B cell (primary cell): ENCODE measurements at regions not wholly inside any gene's neighbourhood (a gene's known extent, or its start where the extent isn't known, plus 50 kb on each side); places are given as distances from the start of the nearest gene placed in this dataset.

Experiments
- ATAC-seq: fragments of 200-7000 bp; cut with Tn5 transposase; one replicate; pipeline ENCODE4 v1.10.0; 2021; ENCODE audit warnings: low read depth, mild to moderate bottlenecking, moderate number of reproducible peaks, moderate library complexity
- CTCF ChIA-PET: fragments of 350-600 bp; sonication (Branson Sonifier 250); formaldehyde crosslinking; loops from one replicate; lab custom pipeline; 2021; ENCODE audit warnings: antibody characterized with exemption, inconsistent platforms; lab: Charles Lee
- POLR2A ChIA-PET: fragments of 350-600 bp; sonication (Branson Sonifier 250); formaldehyde crosslinking; loops from one replicate; lab custom pipeline; 2021; ENCODE audit warnings: antibody characterized with exemption; lab: Charles Lee
- DNase-seq: peaks from one replicate; pipeline ENCODE4 v3.0.0; 2013
- H2AFZ ChIP-seq: 2 replicates; pipeline ENCODE4 v1.6.1; 2012; ENCODE audit warnings: mild to moderate bottlenecking, low read depth, low read length; ENCODE audit not compliant: insufficient read depth, poor library complexity, severe bottlenecking
- H3K27ac ChIP-seq, 2 donors: 1 replicate in 1 of 2; 2 replicates in 1 of 2; pipeline ENCODE4 v1.5.1; 2012 to 2013; ENCODE audit warnings: low read length in 2 of 2, mild to moderate bottlenecking in 2 of 2, moderate library complexity in 1 of 2
- H3K27me3 ChIP-seq, 4 experiments: fragments of 200-600 bp in 1 of 4; sonication (generic) in 1 of 4; replicated peaks in 1 of 4; 1 replicate in 2 of 4; 2 replicates in 2 of 4; pipeline versions ENCODE4 v1.6.1 to v1.7.0; 2013 to 2016; ENCODE audit warnings: low read length in 3 of 4, mild to moderate bottlenecking in 2 of 4, mixed read lengths in 1 of 4, moderate library complexity in 1 of 4; ENCODE audit not compliant: insufficient read depth in 4 of 4, control insufficient read depth in 3 of 4; ENCODE audit errors: control extremely low read depth in 1 of 4
- H3K36me3 ChIP-seq, 2 experiments: replicated peaks in 1 of 2; 1 replicate in 1 of 2; 2 replicates in 1 of 2; pipeline versions ENCODE4 v1.6.1 to v1.7.1; 2013; ENCODE audit warnings: low read length in 1 of 2; ENCODE audit not compliant: insufficient read depth in 2 of 2, control insufficient read depth in 1 of 2; ENCODE audit errors: control extremely low read depth in 1 of 2, extremely low read depth in 1 of 2
- H3K4me1 ChIP-seq, 2 donors: fragments of 200-600 bp in 1 of 2; sonication (generic) in 1 of 2; 1 replicate in 1 of 2; 2 replicates in 1 of 2; pipeline versions ENCODE4 v1.5.1 to v1.6.1; 2013 to 2017; ENCODE audit warnings: low read length in 2 of 2; ENCODE audit not compliant: control insufficient read depth in 2 of 2, insufficient read depth in 2 of 2
- H3K4me2 ChIP-seq: replicated peaks from 2 replicates; pipeline ENCODE3; 2012; ENCODE audit warnings: mild to moderate bottlenecking, low read depth, low read length; ENCODE audit not compliant: poor library complexity, severe bottlenecking
- H3K4me3 ChIP-seq, 5 experiments: fragments of 200-600 bp in 1 of 5; sonication (generic) in 1 of 5; 1 replicate in 3 of 5; 2 replicates in 2 of 5; pipeline versions ENCODE4 v1.5.1 to v1.7.0; 2011 to 2016; ENCODE audit warnings: low read length in 4 of 5, mild to moderate bottlenecking in 4 of 5, low read depth in 2 of 5, control low read depth in 1 of 5, moderate library complexity in 1 of 5; ENCODE audit not compliant: insufficient read depth in 1 of 5; ENCODE audit errors: control extremely low read depth in 1 of 5, extremely low read depth in 1 of 5
- H3K79me2 ChIP-seq: fragments of 200-600 bp; sonication (generic); one replicate; pipeline ENCODE4 v1.6.0; 2016; ENCODE audit warnings: low read length; ENCODE audit not compliant: control insufficient read depth, insufficient read depth
- H3K9ac ChIP-seq: fragments of 200-600 bp; sonication (generic); 2 replicates; pipeline ENCODE4 v1.6.1; 2017; ENCODE audit warnings: mild to moderate bottlenecking, low read length, moderate library complexity
- H3K9me3 ChIP-seq, 3 donors: one replicate each; pipeline versions ENCODE4 v1.6.1 to v1.7.1; 2013; ENCODE audit warnings: low read length in 2 of 3; ENCODE audit not compliant: control insufficient read depth in 2 of 3, insufficient read depth in 1 of 3; ENCODE audit errors: control extremely low read depth in 1 of 3
- H4K20me1 ChIP-seq: 2 replicates; pipeline ENCODE4 v1.6.0; 2012; ENCODE audit warnings: mild to moderate bottlenecking, low read length; ENCODE audit not compliant: insufficient read depth, control insufficient read depth, poor library complexity, severe bottlenecking
- H3K27ac Mint-ChIP-seq: one replicate; pipeline ENCODE4 v1.8.0; 2021; ENCODE audit warnings: mixed read lengths
- H3K27me3 Mint-ChIP-seq: one replicate; pipeline ENCODE4 v1.8.0; 2021; ENCODE audit warnings: mixed read lengths
- H3K4me1 Mint-ChIP-seq: one replicate; pipeline ENCODE4 v1.8.0; 2021; ENCODE audit warnings: mixed read lengths
- H3K4me3 Mint-ChIP-seq: one replicate; pipeline ENCODE4 v1.8.0; 2021; ENCODE audit warnings: mixed read lengths
- H3K9me3 Mint-ChIP-seq: one replicate; pipeline ENCODE4 v1.8.0; 2022; ENCODE audit warnings: mixed read lengths; ENCODE audit not compliant: insufficient read depth
- CTCF ChIP-seq: fragments of 200-600 bp; IDR thresholded peaks from one replicate; pipeline ENCODE4 v1.8.0; 2022; ENCODE audit warnings: antibody characterized with exemption, mild to moderate bottlenecking
- EZH2 ChIP-seq: IDR thresholded peaks from 2 replicates; pipeline ENCODE4 v1.6.1; 2012; ENCODE audit warnings: borderline replicate concordance, low read depth, mild to moderate bottlenecking, moderate library complexity, low read length; ENCODE audit not compliant: insufficient read depth, poor library complexity, severe bottlenecking
- WGBS: methylation state at CpG from one replicate; pipeline ENCODE4 v1.1.5; 2013; ENCODE audit warnings: missing lambda C conversion rate; ENCODE audit not compliant: insufficient coverage; 5-methylcytosine and 5-hydroxymethylcytosine counted together
- intact Hi-C: fragments of 100-400 bp; cut with micrococcal nuclease; formaldehyde crosslinking; loops from one replicate; pipeline ENCODE4 v1.10.0; 2022

GRCh38 chr7:10637991-10638390 is 335.7 kb upstream of the PHF14 start:
- no peak overlapping the region for H2AFZ ChIP-seq
- Mint-ChIP-seq H3K27ac (no peak overlapping the region), H3K4me1 (no peaks in the 10 kb centered on the region), H3K9me3 (no peaks in the 10 kb centered on the region), H3K27me3 (no peaks in the 10 kb centered on the region), H3K4me3 (no peak overlapping the region)
- no peaks in the 10 kb centered on the region for H3K4me1 ChIP-seq
- no peak overlapping the region for H3K27ac ChIP-seq
- no peak for ATAC-seq
- no peaks in the 10 kb centered on the region for H3K27me3 ChIP-seq
- no peak overlapping the region for H3K9ac ChIP-seq
- no peaks in the 10 kb centered on the region for H3K36me3 ChIP-seq
- no peak for TF ChIP-seq CTCF
- TF ChIP-seq EZH2 = no peak
- WGBS = 80% methylated on average over 1 of the region's 3 CpGs
- DNase-seq = no peak
- no peak overlapping the region for H3K4me2 ChIP-seq
- H3K4me3 ChIP-seq = no peak overlapping the region
- CTCF ChIA-PET = no interaction called here
- POLR2A ChIA-PET = no interaction called here
- intact Hi-C loops = no loop called here
- no peaks in the 10 kb centered on the region for H3K9me3 ChIP-seq
- H4K20me1 ChIP-seq = no peaks in the 10 kb centered on the region
- no peaks in the 10 kb centered on the region for H3K79me2 ChIP-seq

- no peak for DNase-seq
These were observed 330.1 kb upstream of the PHF14 start for GRCh38 chr7:10643545-10643944.

More at GRCh38 chr7:10643545-10643944, 330.1 kb upstream of the PHF14 start:
- Mint-ChIP-seq H3K9me3 (no peaks in the 10 kb centered on the region), H3K27me3 (no peaks in the 10 kb centered on the region), H3K4me1 (no peaks in the 10 kb centered on the region), H3K4me3 (no peak overlapping the region), H3K27ac (no peak overlapping the region)
- intact Hi-C loops = no loop called here
- no peaks in the 10 kb centered on the region for H3K9me3 ChIP-seq
- TF ChIP-seq EZH2 (no peak), CTCF (no peak)
- H4K20me1 ChIP-seq = no peaks in the 10 kb centered on the region
- H3K4me1 ChIP-seq = no peaks in the 10 kb centered on the region
- no peak for ATAC-seq
- no peaks in the 10 kb centered on the region for H3K36me3 ChIP-seq
- CTCF ChIA-PET = no interaction called here
- no peaks in the 10 kb centered on the region for H3K27me3 ChIP-seq
- POLR2A ChIA-PET = no interaction called here
- no peaks in the 10 kb centered on the region for H3K79me2 ChIP-seq
- no peak overlapping the region for H3K27ac ChIP-seq
- WGBS = 51% methylated on average over 2 of the region's 2 CpGs
- no peak overlapping the region for H3K4me3 ChIP-seq
- H2AFZ ChIP-seq = no peak overlapping the region
- H3K4me2 ChIP-seq = no peak overlapping the region
- H3K9ac ChIP-seq = no peak overlapping the region
